Upper lobe of left lung (tissue), 6 donors: ENCODE measurements at regions not wholly inside any gene's neighbourhood (a gene's known extent, or its start where the extent isn't known, plus 50 kb on each side); places are given as distances from the start of the nearest gene placed in this dataset.

Experiments
- ATAC-seq, 2 donors: fragments of 200-7000 bp; cut with Tn5 transposase; one replicate each; pipeline ENCODE4 v1.9.1; 2022; ENCODE audit warnings: mild to moderate bottlenecking in 2 of 2, moderate library complexity in 2 of 2; ENCODE audit not compliant: low FRiP score in 2 of 2
- DNase-seq, 2 donors: peaks; one replicate each; pipeline ENCODE4 v3.0.0-alpha.2; 2019 to 2020
- H3K27ac ChIP-seq, 4 donors: fragments of 200-600 bp; sonication (generic); one replicate each; pipeline ENCODE4 v1.5.1; 2016 to 2019
- H3K27me3 ChIP-seq, 4 donors: fragments of 200-600 bp; sonication (generic); one replicate each; pipeline ENCODE4 v1.5.1; 2017 to 2019
- H3K36me3 ChIP-seq, 4 donors: fragments of 200-600 bp; sonication (generic); one replicate each; pipeline ENCODE4 v1.5.1; 2016 to 2019
- H3K4me1 ChIP-seq, 4 donors: fragments of 200-600 bp; sonication (generic); one replicate each; pipeline ENCODE4 v1.5.1; 2018 to 2019
- H3K4me3 ChIP-seq, 4 donors: fragments of 200-600 bp; sonication (generic); one replicate each; pipeline ENCODE4 v1.5.1; 2017 to 2019; ENCODE audit warnings: mild to moderate bottlenecking in 2 of 4, moderate library complexity in 1 of 4
- H3K9me3 ChIP-seq, 4 donors: fragments of 200-600 bp; sonication (generic); one replicate each; pipeline ENCODE4 v1.5.1; 2018 to 2019
- CTCF ChIP-seq, 6 experiments: fragments of 450-650 bp in 4 of 6; fragments of 200-600 bp in 2 of 6; sonication (generic) in 2 of 6; IDR thresholded peaks; one replicate each; pipeline ENCODE4 v1.5.1; 2016 to 2019; ENCODE audit warnings: antibody characterized with exemption in 6 of 6
- EP300 ChIP-seq, 4 donors: sonication (generic); formaldehyde crosslinking; IDR thresholded peaks; one replicate each; pipeline ENCODE4 v1.5.1; 2017; ENCODE audit warnings: antibody characterized with exemption in 4 of 4, control low read depth in 2 of 4
- POLR2A ChIP-seq, 4 donors: fragments of 450-650 bp; IDR thresholded peaks; one replicate each; pipeline ENCODE4 v1.5.1; 2016 to 2017; ENCODE audit warnings: antibody characterized with exemption in 4 of 4, mild to moderate bottlenecking in 2 of 4
- POLR2AphosphoS5 ChIP-seq, 2 donors: sonication (generic); formaldehyde crosslinking; IDR thresholded peaks; one replicate each; pipeline ENCODE4 v1.5.1; 2017; ENCODE audit warnings: antibody characterized with exemption in 2 of 2
- WGBS, 2 donors: methylation state at CpG; one replicate each; pipeline ENCODE4 v1.1.5; 2017 to 2018; 5-methylcytosine and 5-hydroxymethylcytosine counted together
- donor health status: DM: no; HTN: no; CAD: no; lungs with moderate emphysema.
- donor health status: DM: no; HTN: yes; CAD: no; lungs with severe emphysema.

- no peaks in the 10 kb centered on the region for H3K27me3 ChIP-seq
- no peaks in the 10 kb centered on the region for H3K9me3 ChIP-seq
- H3K4me3 ChIP-seq, result no peak overlapping the region
- TF ChIP-seq EP300 (IDR thresholded peaks at IDR 0.05) (no peak), POLR2AphosphoS5 (IDR thresholded peaks at IDR 0.05) (no peak), POLR2A (IDR thresholded peaks at IDR 0.05) (no peak), CTCF (IDR thresholded peaks at IDR 0.05) (no peak)
- no peak for ATAC-seq
- H3K36me3 ChIP-seq, result peaks cover 0 to 9% (median 0%) of the 10 kb centered on the region in 4 donors
- no peak overlapping the region for H3K27ac ChIP-seq
- no peak for DNase-seq
- peaks cover 6 to 12% (median 7%) of the 10 kb centered on the region in 4 donors for H3K4me1 ChIP-seq
- WGBS, 2 donors, result 97 to 98% methylated on average over 4 of the region's 4 CpGs
Measured at GRCh38 chr1:184900507-184900906, 73.8 kb downstream of the NIBAN1 start.

DNA sequence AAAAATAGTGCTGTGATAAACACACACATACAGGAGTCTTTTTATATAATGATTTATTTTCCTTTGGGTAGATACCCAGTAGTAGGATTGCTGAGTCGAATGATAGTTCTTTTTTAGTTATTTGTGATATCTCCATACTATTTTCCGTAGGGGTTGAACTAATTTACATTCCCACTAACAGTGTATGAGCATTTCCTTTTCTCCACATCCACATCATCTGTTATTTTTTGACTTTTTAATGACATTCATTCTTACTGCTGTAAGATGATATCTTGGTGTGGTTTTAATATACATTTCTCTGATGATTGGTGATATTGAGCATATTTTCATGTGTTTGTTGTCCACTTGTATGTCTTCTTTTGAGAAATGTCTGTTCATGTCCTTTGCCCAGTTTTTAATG is 78.3 kb downstream of the NIBAN1 start:
- 82 to 86% methylated on average over 2 of the region's 2 CpGs for WGBS, 2 donors
- no peaks in the 10 kb centered on the region for H3K9me3 ChIP-seq
- no peaks in the 10 kb centered on the region for H3K27me3 ChIP-seq
- no peak overlapping the region for H3K27ac ChIP-seq
- H3K4me3 ChIP-seq, result no peak overlapping the region
- peaks cover 0 to 1% (median 0%) of the 10 kb centered on the region in 4 donors for H3K4me1 ChIP-seq
- DNase-seq (no peak), ATAC-seq (no peak)
- TF ChIP-seq CTCF (IDR thresholded peaks at IDR 0.05), result no peak
- TF ChIP-seq EP300 (IDR thresholded peaks at IDR 0.05), result no peak
- no peak for TF ChIP-seq POLR2A (IDR thresholded peaks at IDR 0.05)
- TF ChIP-seq POLR2AphosphoS5 (IDR thresholded peaks at IDR 0.05), result no peak
- peaks cover 0 to 9% (median 0%) of the 10 kb centered on the region in 4 donors for H3K36me3 ChIP-seq

DNA sequence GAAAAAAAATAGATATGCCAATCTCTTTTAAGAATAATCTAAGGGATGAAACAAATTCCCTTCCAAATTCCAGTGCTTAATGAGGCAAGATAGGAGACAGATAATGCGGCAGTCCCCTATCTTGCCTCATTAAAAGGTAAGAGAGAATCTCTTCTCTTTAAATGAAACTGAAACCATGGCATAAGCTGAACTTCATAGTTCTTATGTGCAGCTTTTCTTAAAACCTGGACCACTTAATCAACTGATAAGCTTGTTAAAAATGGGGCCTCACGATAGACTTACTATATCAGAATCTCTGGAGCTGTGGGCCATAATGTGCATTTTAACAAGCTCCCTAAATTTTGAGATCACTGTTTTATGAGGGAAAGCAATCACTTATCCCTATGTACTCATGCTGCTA is 79.2 kb downstream of the NIBAN1 start:
- H3K9me3 ChIP-seq, result no peaks in the 10 kb centered on the region
- H3K27me3 ChIP-seq, result no peaks in the 10 kb centered on the region
- H3K27ac ChIP-seq, result no peak overlapping the region
- H3K36me3 ChIP-seq, result peaks cover 0 to 9% (median 0%) of the 10 kb centered on the region in 4 donors
- TF ChIP-seq POLR2AphosphoS5 (IDR thresholded peaks at IDR 0.05) (no peak), EP300 (IDR thresholded peaks at IDR 0.05) (no peak), POLR2A (IDR thresholded peaks at IDR 0.05) (no peak), CTCF (IDR thresholded peaks at IDR 0.05) (no peak)
- no peak overlapping the region for H3K4me3 ChIP-seq
- DNase-seq (no peak), ATAC-seq (no peak)
- 76 to 78% methylated on average over 2 of the region's 2 CpGs for WGBS, 2 donors
- peaks cover 0 to 5% (median 0%) of the 10 kb centered on the region in 4 donors for H3K4me1 ChIP-seq

- ATAC-seq (no peak), DNase-seq (no peak)
- H3K27me3 ChIP-seq, result no peaks in the 10 kb centered on the region
- H3K36me3 ChIP-seq, result peaks cover 0 to 9% (median 0%) of the 10 kb centered on the region in 4 donors
- no peak for TF ChIP-seq CTCF (IDR thresholded peaks at IDR 0.05)
- TF ChIP-seq EP300 (IDR thresholded peaks at IDR 0.05), result no peak
- TF ChIP-seq POLR2A (IDR thresholded peaks at IDR 0.05), result no peak
- TF ChIP-seq POLR2AphosphoS5 (IDR thresholded peaks at IDR 0.05), result no peak
- no peaks in the 10 kb centered on the region for H3K9me3 ChIP-seq
- peaks cover 0 to 5% (median 0%) of the 10 kb centered on the region in 4 donors for H3K4me1 ChIP-seq
- no peak overlapping the region for H3K4me3 ChIP-seq
- 89 to 93% methylated on average over 2 of the region's 2 CpGs for WGBS, 2 donors
- H3K27ac ChIP-seq, result no peak overlapping the region
Measured at GRCh38 chr1:184893695-184894094, 80.6 kb downstream of the NIBAN1 start.

GRCh38 chr1:184892116-184892515 is 82.2 kb downstream of the NIBAN1 start:
- Histone ChIP-seq H3K36me3 (no peaks in the 10 kb centered on the region), H3K4me1 (peaks cover 0 to 5% (median 0%) of the 10 kb centered on the region in 4 donors), H3K4me3 (no peak overlapping the region), H3K27me3 (no peaks in the 10 kb centered on the region), H3K27ac (no peak overlapping the region), H3K9me3 (no peaks in the 10 kb centered on the region)
- TF ChIP-seq EP300 (IDR thresholded peaks at IDR 0.05), result no peak
- TF ChIP-seq POLR2A (IDR thresholded peaks at IDR 0.05), result no peak
- no peak for TF ChIP-seq CTCF (IDR thresholded peaks at IDR 0.05)
- no peak for TF ChIP-seq POLR2AphosphoS5 (IDR thresholded peaks at IDR 0.05)
- DNase-seq (no peak), ATAC-seq (no peak)
- 92 to 94% methylated on average over 4 of the region's 4 CpGs for WGBS, 2 donors
